ENCODE measurements at regions not wholly inside any gene's neighbourhood (a gene's known extent, or its start where the extent isn't known, plus 50 kb on each side); places are given as distances from the start of the nearest gene placed in this dataset.

- TF ChIP-seq, protein P1, sequence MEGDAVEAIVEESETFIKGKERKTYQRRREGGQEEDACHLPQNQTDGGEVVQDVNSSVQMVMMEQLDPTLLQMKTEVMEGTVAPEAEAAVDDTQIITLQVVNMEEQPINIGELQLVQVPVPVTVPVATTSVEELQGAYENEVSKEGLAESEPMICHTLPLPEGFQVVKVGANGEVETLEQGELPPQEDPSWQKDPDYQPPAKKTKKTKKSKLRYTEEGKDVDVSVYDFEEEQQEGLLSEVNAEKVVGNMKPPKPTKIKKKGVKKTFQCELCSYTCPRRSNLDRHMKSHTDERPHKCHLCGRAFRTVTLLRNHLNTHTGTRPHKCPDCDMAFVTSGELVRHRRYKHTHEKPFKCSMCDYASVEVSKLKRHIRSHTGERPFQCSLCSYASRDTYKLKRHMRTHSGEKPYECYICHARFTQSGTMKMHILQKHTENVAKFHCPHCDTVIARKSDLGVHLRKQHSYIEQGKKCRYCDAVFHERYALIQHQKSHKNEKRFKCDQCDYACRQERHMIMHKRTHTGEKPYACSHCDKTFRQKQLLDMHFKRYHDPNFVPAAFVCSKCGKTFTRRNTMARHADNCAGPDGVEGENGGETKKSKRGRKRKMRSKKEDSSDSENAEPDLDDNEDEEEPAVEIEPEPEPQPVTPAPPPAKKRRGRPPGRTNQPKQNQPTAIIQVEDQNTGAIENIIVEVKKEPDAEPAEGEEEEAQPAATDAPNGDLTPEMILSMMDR (IDR thresholded peaks at IDR 0.05; ENCODE audit: low read length), result no peak
- TF ChIP-seq EZH2phosphoT487 (IDR thresholded peaks at IDR 0.05; ENCODE audit: low read length) (no peak), EZH2 (optimal IDR thresholded peaks at IDR 0.05; ENCODE audit: low read depth, low read length) (no peak)
Measured at GRCh38 chr2:103847276-103847675, 1006.6 kb upstream of the POU3F3 start.

Measured in MM.1S (cell line).